Right lobe of liver (tissue), 6 donors: ENCODE measurements at regions not wholly inside any gene's neighbourhood (a gene's known extent, or its start where the extent isn't known, plus 50 kb on each side); places are given as distances from the start of the nearest gene placed in this dataset.

Experiments used
- ATAC-seq, 4 donors: fragments of 200-7000 bp; cut with Tn5 transposase; one replicate each; pipeline ENCODE4 v1.9.1; 2020; ENCODE audit warnings: mild to moderate bottlenecking in 4 of 4, moderate library complexity in 4 of 4
- DNase-seq, 3 donors: peaks; one replicate each; pipeline ENCODE4 v3.0.0-alpha.2; 2020
- H3K27ac ChIP-seq, 3 donors: fragments of 200-600 bp; one replicate each; pipeline ENCODE4 v1.8.0; 2022
- H3K27me3 ChIP-seq, 2 donors: fragments of 200-600 bp; one replicate each; pipeline ENCODE4 v1.8.0; 2022
- H3K36me3 ChIP-seq, 4 donors: fragments of 200-600 bp; sonication (generic) in 1 of 4; one replicate each; pipeline versions ENCODE4 v1.5.1 to v1.8.0; 2017 to 2022; ENCODE audit warnings: control low read depth in 1 of 4
- H3K4me1 ChIP-seq, 4 donors: fragments of 200-600 bp; sonication (generic) in 1 of 4; one replicate each; pipeline versions ENCODE4 v1.5.1 to v1.8.0; 2017 to 2022; ENCODE audit warnings: control low read depth in 1 of 4
- H3K4me3 ChIP-seq, 3 donors: fragments of 200-600 bp; one replicate each; pipeline ENCODE4 v1.8.0; 2022
- H3K9me3 ChIP-seq, 4 donors: fragments of 200-600 bp; sonication (generic) in 1 of 4; one replicate each; pipeline versions ENCODE4 v1.5.1 to v1.8.0; 2017 to 2022; ENCODE audit warnings: control low read depth in 1 of 4
- POLR2A ChIP-seq: fragments of 450-650 bp; IDR thresholded peaks from one replicate; pipeline ENCODE4 v1.6.1; 2017; ENCODE audit warnings: antibody characterized with exemption, mild to moderate bottlenecking
- WGBS: methylation state at CpG from one replicate; pipeline ENCODE4 v1.1.6; 2018; ENCODE audit warnings: low coverage, low lambda C conversion rate; ENCODE audit not compliant: insufficient coverage; ENCODE audit errors: missing lambda C conversion rate; 5-methylcytosine and 5-hydroxymethylcytosine counted together
- intact Hi-C, 2 donors: fragments of 100-400 bp; cut with DNase I; formaldehyde crosslinking; loops; one replicate each; pipeline versions ENCODE4 v1.11.2 to v1.14.1; 2022
- TF ChIP-seq, protein P1 (sequence below), 4 donors: fragments of 200-600 bp in 3 of 4; fragments of 450-650 bp in 1 of 4; IDR thresholded peaks; one replicate each; pipeline versions ENCODE4 v1.5.1 to v1.8.0; 2016 to 2022; ENCODE audit warnings: antibody characterized with exemption in 4 of 4, mild to moderate bottlenecking in 2 of 4
- donor health status: DM: no; HTN: yes; CAD: no.
- donor health status: DM: no; HTN: no; CAD: no.
- donor health status: DM: no; HTN: no; CAD: no.
- donor health status: DM: no; HTN: yes; CAD: no.
- donor health status: DM: no; HTN: yes; CAD: no.

DNA sequence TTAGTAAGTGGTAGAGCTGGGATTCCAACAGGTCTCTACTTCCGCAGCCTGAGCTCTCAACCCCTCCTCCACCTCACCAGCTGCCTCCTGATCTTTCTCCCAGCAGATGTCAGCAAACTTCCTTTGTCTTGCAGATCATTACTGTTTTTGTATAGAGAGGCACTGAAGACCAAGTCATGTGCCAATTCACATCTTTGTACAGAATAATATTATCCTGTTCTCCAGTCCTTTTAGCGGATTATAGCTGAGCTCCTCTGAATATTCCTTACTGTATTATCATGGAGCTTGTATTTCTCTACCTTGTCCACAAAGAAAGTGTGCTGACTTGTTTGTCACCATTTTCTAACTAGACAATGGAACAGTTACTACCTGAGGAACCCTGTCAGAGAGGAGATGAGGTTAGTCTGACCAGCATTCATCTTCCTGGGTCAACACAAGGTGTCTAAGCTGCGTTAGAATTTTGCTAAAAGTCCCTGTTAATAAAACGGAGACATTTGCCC, 142.3 kb upstream of the ARHGAP5 start:
- H3K27me3 ChIP-seq = no peaks in the 10 kb centered on the region
- DNase-seq (peak in 1 of 3 donors; percentile 54), ATAC-seq (peak; percentile 67 to 87 (median 78))
- intact Hi-C loops = loop anchor here in 1 of 2 donors (10.0 kb wide), 1 partner anchor 310 kb away; no protein-coding TSS in a partner anchor
- H3K27ac ChIP-seq = no peak overlapping the region
- WGBS = 43% methylated on average over 4 of the region's 4 CpGs
- TF ChIP-seq, protein P1, sequence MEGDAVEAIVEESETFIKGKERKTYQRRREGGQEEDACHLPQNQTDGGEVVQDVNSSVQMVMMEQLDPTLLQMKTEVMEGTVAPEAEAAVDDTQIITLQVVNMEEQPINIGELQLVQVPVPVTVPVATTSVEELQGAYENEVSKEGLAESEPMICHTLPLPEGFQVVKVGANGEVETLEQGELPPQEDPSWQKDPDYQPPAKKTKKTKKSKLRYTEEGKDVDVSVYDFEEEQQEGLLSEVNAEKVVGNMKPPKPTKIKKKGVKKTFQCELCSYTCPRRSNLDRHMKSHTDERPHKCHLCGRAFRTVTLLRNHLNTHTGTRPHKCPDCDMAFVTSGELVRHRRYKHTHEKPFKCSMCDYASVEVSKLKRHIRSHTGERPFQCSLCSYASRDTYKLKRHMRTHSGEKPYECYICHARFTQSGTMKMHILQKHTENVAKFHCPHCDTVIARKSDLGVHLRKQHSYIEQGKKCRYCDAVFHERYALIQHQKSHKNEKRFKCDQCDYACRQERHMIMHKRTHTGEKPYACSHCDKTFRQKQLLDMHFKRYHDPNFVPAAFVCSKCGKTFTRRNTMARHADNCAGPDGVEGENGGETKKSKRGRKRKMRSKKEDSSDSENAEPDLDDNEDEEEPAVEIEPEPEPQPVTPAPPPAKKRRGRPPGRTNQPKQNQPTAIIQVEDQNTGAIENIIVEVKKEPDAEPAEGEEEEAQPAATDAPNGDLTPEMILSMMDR (IDR thresholded peaks at IDR 0.05) = peak; percentile 39 to 67 (median 55)
- TF ChIP-seq POLR2A = no peak
- H3K4me1 ChIP-seq = peaks cover 0 to 5% (median 0%) of the 10 kb centered on the region in 4 donors
- H3K9me3 ChIP-seq = no peaks in the 10 kb centered on the region
- H3K36me3 ChIP-seq = no peaks in the 10 kb centered on the region
- no peak overlapping the region for H3K4me3 ChIP-seq

DNA sequence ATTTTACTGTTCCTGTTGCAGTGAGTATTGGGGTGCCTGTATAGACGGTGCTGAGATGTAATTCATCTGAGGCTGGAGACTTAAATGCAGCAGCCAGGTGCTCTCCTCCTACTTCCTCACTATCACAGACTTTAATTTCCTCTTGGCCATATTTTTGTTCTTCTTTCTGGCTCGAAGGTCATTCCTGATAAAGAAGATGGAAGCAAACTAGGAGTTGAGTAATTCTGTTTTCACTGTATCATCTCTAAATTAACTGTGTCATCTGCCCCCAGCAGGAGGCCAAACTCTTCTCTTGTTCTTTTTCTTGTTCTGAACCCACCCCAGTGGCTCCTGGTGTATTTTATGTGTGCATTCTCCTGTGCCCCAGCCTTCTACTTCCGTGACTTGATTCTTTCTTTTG, 141.7 kb upstream of the ARHGAP5 start:
- intact Hi-C loops = loop anchor here in 1 of 2 donors (10.0 kb wide), 1 partner anchor 309 kb away; no protein-coding TSS in a partner anchor
- WGBS = 42% methylated on average over 3 of the region's 3 CpGs
- H3K4me1 ChIP-seq = peaks cover 0 to 5% (median 0%) of the 10 kb centered on the region in 4 donors

DNA sequence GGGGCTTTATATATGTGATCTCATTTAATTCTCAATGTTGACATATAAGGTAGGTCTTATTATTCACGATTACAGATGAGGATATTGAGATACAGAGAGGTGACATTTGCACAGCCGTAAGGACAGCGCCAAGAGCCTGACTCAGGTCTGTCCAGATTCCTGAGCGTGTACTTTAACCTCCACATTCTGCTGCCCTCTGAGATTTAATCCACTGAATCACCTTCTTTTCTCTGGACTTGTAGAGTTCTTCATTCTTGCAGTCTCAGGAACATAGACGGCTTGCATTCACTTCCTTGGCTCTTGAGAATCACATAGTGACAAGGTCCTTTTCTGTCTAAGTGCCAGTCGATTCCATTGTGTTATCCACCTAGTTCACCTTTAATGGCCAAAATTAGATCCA, 141.0 kb upstream of the ARHGAP5 start:
- Histone ChIP-seq H3K27me3 (no peaks in the 10 kb centered on the region), H3K27ac (no peak overlapping the region), H3K36me3 (no peaks in the 10 kb centered on the region), H3K9me3 (no peaks in the 10 kb centered on the region), H3K4me1 (peaks cover 0 to 5% (median 0%) of the 10 kb centered on the region in 4 donors), H3K4me3 (no peak overlapping the region)
- ATAC-seq (no peak), DNase-seq (no peak)
- WGBS = 58% methylated on average over 2 of the region's 6 CpGs
- intact Hi-C loops = loop anchor here in 1 of 2 donors (10.0 kb wide), 1 partner anchor 309 kb away; no protein-coding TSS in a partner anchor
- TF ChIP-seq POLR2A = no peak
- TF ChIP-seq, protein P1 (IDR thresholded peaks at IDR 0.05) = no peak

More for the DNA sequence above, 141.7 kb upstream of the ARHGAP5 start:
- H3K27me3 ChIP-seq = no peaks in the 10 kb centered on the region
- no peak for DNase-seq
- H3K36me3 ChIP-seq = no peaks in the 10 kb centered on the region
- H3K4me3 ChIP-seq = no peak overlapping the region
- no peak overlapping the region for H3K27ac ChIP-seq
- no peak for TF ChIP-seq POLR2A
- TF ChIP-seq, protein P1 (IDR thresholded peaks at IDR 0.05) = no peak
- no peak for ATAC-seq
- no peaks in the 10 kb centered on the region for H3K9me3 ChIP-seq

DNA sequence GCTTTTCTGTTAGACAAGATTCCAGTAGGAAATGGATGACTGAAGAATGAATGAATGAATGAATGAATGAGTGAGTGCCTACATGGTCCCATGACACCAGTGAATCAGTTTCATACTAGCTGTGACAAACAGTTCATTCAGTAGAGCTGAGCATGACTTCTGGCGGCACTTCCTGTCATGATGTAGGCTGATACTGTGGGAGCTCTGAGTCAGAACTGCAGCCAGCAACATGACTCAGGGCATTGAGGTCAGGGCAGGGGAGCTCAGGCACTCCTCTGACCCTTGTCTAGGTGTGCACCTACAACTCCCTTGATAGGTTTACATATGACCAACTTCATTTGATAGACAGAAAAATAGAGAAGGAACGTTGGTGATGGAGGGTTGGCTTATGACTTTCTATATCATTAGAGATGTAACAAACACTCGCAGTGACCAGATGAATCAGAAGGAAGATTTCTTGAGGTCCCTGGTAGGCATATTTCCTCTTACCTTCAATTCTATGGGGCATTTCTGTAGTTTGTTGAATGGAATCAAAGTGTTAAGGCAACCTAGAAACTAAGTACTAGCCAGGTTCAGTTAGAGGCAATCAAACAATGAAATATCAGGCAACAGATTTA, 139.3 kb upstream of the ARHGAP5 start:
- intact Hi-C loops = loop anchor here in 1 of 2 donors (10.0 kb wide), 1 partner anchor 307 kb away; no protein-coding TSS in a partner anchor
- no peak for TF ChIP-seq POLR2A
- TF ChIP-seq, protein P1 (IDR thresholded peaks at IDR 0.05) = no peak
- H3K4me1 ChIP-seq = peaks cover 0 to 5% (median 0%) of the 10 kb centered on the region in 4 donors

More for the DNA sequence above, 139.3 kb upstream of the ARHGAP5 start:
- Histone ChIP-seq H3K9me3 (no peaks in the 10 kb centered on the region), H3K36me3 (no peaks in the 10 kb centered on the region), H3K27ac (no peak overlapping the region), H3K4me3 (no peak overlapping the region), H3K27me3 (no peaks in the 10 kb centered on the region)
- peak in 1 of 3 donors; percentile 72 for DNase-seq
- 60% methylated on average over 3 of the region's 3 CpGs for WGBS
- ATAC-seq = peak; percentile 61 to 96 (median 80)
